KG1 (cell line): ENCODE measurements at regions not wholly inside any gene's neighbourhood (a gene's known extent, or its start where the extent isn't known, plus 50 kb on each side); places are given as distances from the start of the nearest gene placed in this dataset.
A peak's percentile ranks its signal among the peaks of the same experiment; 100 is the strongest.

Source experiments
- DNase-seq: peaks from one replicate; lab custom pipeline; 2025; lab: John Stamatoyannopoulos, UW

- DNase-seq = no peak
Measured at GRCh38 chr18:78855188-78855587, 124.4 kb upstream of the SALL3 start.

GRCh38 chr18:78856569-78857313 is 122.9 kb upstream of the SALL3 start:
- DNase-seq = no peak

GRCh38 chr18:78857314-78858150 is 122.1 kb upstream of the SALL3 start:
- DNase-seq = no peak

GRCh38 chr18:78859686-78860085 is 119.9 kb upstream of the SALL3 start:
- no peak for DNase-seq

GRCh38 chr18:78860117-78860516 is 119.5 kb upstream of the SALL3 start:
- no peak for DNase-seq

GRCh38 chr18:78861116-78861515 is 118.5 kb upstream of the SALL3 start:
- DNase-seq = no peak

- DNase-seq = no peak
Measured at GRCh38 chr18:78861706-78862105, 117.9 kb upstream of the SALL3 start.

GRCh38 chr18:78862395-78862794 is 117.2 kb upstream of the SALL3 start:
- DNase-seq = no peak

GRCh38 chr18:78865056-78865598 is 114.5 kb upstream of the SALL3 start:
- DNase-seq = no peak

- no peak for DNase-seq
Measured at GRCh38 chr18:78865771-78866310, 113.8 kb upstream of the SALL3 start.

GRCh38 chr18:78867131-78867530 is 112.5 kb upstream of the SALL3 start:
- no peak for DNase-seq

- DNase-seq = no peak
Measured at GRCh38 chr18:78868330-78869316, 111.0 kb upstream of the SALL3 start.

- no peak for DNase-seq
Measured at GRCh38 chr18:78871618-78872017, 108.0 kb upstream of the SALL3 start.

GRCh38 chr18:78873926-78874500 is 105.6 kb upstream of the SALL3 start:
- peak; percentile 4 for DNase-seq

GRCh38 chr18:78875016-78875777 is 104.4 kb upstream of the SALL3 start:
- no peak for DNase-seq

- DNase-seq = no peak
Measured at GRCh38 chr18:78875778-78876650, 103.6 kb upstream of the SALL3 start.

- DNase-seq = no peak
Measured at GRCh38 chr18:78876868-78877267, 102.8 kb upstream of the SALL3 start.

GRCh38 chr18:78878335-78878734 is 101.3 kb upstream of the SALL3 start:
- no peak for DNase-seq
